Astrocyte (in vitro differentiated cells and primary cell): ENCODE measurements at regions not wholly inside any gene's neighbourhood (a gene's known extent, or its start where the extent isn't known, plus 50 kb on each side); places are given as distances from the start of the nearest gene placed in this dataset.

Experiments used
- DNase-seq: peaks from one replicate; pipeline ENCODE4 v3.0.0-alpha.2; 2010; ENCODE audit warnings: low read depth
- FAIRE-seq: peaks from 2 replicates; lab custom pipeline; 2011; peaks lifted over from hg19 to GRCh38; lab: Jason Lieb, UNC
- H2AFZ ChIP-seq: 2 replicates; pipeline ENCODE4 v1.6.0; 2012; ENCODE audit warnings: low read depth, low read length, inconsistent platforms
- H3K27ac ChIP-seq: 2 replicates; pipeline ENCODE4 v1.5.1; 2011; ENCODE audit warnings: low read depth, low read length, inconsistent platforms
- H3K27me3 ChIP-seq: 2 replicates; pipeline ENCODE4 v1.6.0; 2011; ENCODE audit warnings: low read length, inconsistent platforms; ENCODE audit not compliant: insufficient read depth
- H3K36me3 ChIP-seq: 2 replicates; pipeline ENCODE4 v1.5.1; 2011; ENCODE audit warnings: low read length, inconsistent platforms; ENCODE audit not compliant: insufficient read depth
- H3K4me1 ChIP-seq: 2 replicates; pipeline ENCODE4 v1.5.1; 2011; ENCODE audit warnings: low read length, inconsistent platforms; ENCODE audit not compliant: insufficient read depth
- H3K4me2 ChIP-seq: 2 replicates; pipeline ENCODE4 v1.6.0; 2012; ENCODE audit warnings: low read length, inconsistent platforms
- H3K4me3 ChIP-seq: 2 replicates; pipeline ENCODE4 v1.5.1; 2011; ENCODE audit warnings: low read depth, mild to moderate bottlenecking, low read length, inconsistent platforms; ENCODE audit not compliant: insufficient read depth
- H3K79me2 ChIP-seq: 2 replicates; pipeline ENCODE4 v1.6.0; 2012; ENCODE audit warnings: mild to moderate bottlenecking, low read length, inconsistent platforms; ENCODE audit not compliant: insufficient read depth
- H3K9ac ChIP-seq: 2 replicates; pipeline ENCODE4 v1.6.0; 2012; ENCODE audit warnings: mild to moderate bottlenecking, low read length, inconsistent platforms
- H3K9me3 ChIP-seq: 2 replicates; pipeline ENCODE4 v1.5.1; 2012; ENCODE audit warnings: low read depth, mild to moderate bottlenecking, low read length, inconsistent platforms; ENCODE audit not compliant: insufficient read depth
- H4K20me1 ChIP-seq: 2 replicates; pipeline ENCODE4 v1.6.0; 2012; ENCODE audit warnings: low read length, inconsistent platforms; ENCODE audit not compliant: insufficient read depth
- H3K27ac Mint-ChIP-seq: one replicate; pipeline ENCODE4 v1.8.0; 2021; ENCODE audit warnings: mild to moderate bottlenecking, mixed read lengths; ENCODE audit not compliant: unreplicated experiment
- H3K27me3 Mint-ChIP-seq: one replicate; pipeline ENCODE4 v1.8.0; 2021; ENCODE audit warnings: low read depth, mixed read lengths; ENCODE audit not compliant: unreplicated experiment
- H3K36me3 Mint-ChIP-seq: one replicate; pipeline ENCODE4 v1.8.0; 2021; ENCODE audit warnings: low read depth, mixed read lengths; ENCODE audit not compliant: unreplicated experiment
- H3K4me1 Mint-ChIP-seq: one replicate; pipeline ENCODE4 v1.8.0; 2021; ENCODE audit warnings: low read depth, mixed read lengths; ENCODE audit not compliant: unreplicated experiment
- H3K4me3 Mint-ChIP-seq: one replicate; pipeline ENCODE4 v1.8.0; 2021; ENCODE audit warnings: mild to moderate bottlenecking, moderate library complexity, mixed read lengths; ENCODE audit not compliant: unreplicated experiment
- H3K9me3 Mint-ChIP-seq: one replicate; pipeline ENCODE4 v1.8.0; 2021; ENCODE audit warnings: mild to moderate bottlenecking, mixed read lengths; ENCODE audit not compliant: unreplicated experiment
- CTCF ChIP-seq: IDR thresholded peaks from 2 replicates; pipeline ENCODE4 v1.5.1; 2011; ENCODE audit warnings: low read depth, mild to moderate bottlenecking, inconsistent platforms, low read length, moderate library complexity; ENCODE audit not compliant: insufficient read depth
- EZH2 ChIP-seq: IDR thresholded peaks from 2 replicates; pipeline ENCODE4 v1.6.1; 2012; ENCODE audit warnings: mild to moderate bottlenecking, low read length, inconsistent platforms; ENCODE audit not compliant: insufficient read depth

DNA sequence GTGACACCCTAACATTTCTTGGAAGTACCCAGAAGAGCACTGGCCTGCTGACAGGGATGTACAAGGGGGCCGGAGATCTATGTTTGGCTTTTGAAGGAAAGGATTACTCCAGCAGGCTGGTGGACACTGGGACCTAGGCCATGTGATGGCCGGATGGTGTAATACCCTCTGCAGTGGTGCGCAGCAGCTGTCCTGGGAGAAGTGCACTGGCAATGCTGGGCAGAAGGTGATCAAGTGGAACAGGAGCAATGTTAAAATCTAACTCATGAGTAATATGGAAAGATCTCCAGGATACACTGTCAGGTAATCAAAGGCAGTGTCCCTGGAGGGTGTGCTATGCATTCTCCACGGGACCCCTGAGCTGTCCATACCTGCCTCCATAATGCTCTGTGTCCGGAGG lies 71.2 kb upstream of the POMGNT2 start:
- Histone ChIP-seq H4K20me1 (no peaks in the 10 kb centered on the region), H3K79me2 (no peaks in the 10 kb centered on the region), H3K4me3 (no peak overlapping the region), H2AFZ (no peak overlapping the region), H3K9me3 (no peaks in the 10 kb centered on the region), H3K36me3 (no peaks in the 10 kb centered on the region), H3K9ac (no peak overlapping the region), H3K27ac (no peak overlapping the region), H3K4me2 (no peak overlapping the region), H3K27me3 (no peaks in the 10 kb centered on the region), H3K4me1 (peaks cover 6% of the 10 kb centered on the region)
- no peak for FAIRE-seq
- no peak for DNase-seq
- H3K9me3 Mint-ChIP-seq, result no peaks in the 10 kb centered on the region
- no peak overlapping the region for H3K27ac Mint-ChIP-seq
- H3K36me3 Mint-ChIP-seq, result no peaks in the 10 kb centered on the region
- H3K27me3 Mint-ChIP-seq, result peaks cover 2% of the 10 kb centered on the region
- H3K4me3 Mint-ChIP-seq, result no peak overlapping the region
- peaks cover 9% of the 10 kb centered on the region for H3K4me1 Mint-ChIP-seq
- TF ChIP-seq CTCF (no peak), EZH2 (no peak)

DNA sequence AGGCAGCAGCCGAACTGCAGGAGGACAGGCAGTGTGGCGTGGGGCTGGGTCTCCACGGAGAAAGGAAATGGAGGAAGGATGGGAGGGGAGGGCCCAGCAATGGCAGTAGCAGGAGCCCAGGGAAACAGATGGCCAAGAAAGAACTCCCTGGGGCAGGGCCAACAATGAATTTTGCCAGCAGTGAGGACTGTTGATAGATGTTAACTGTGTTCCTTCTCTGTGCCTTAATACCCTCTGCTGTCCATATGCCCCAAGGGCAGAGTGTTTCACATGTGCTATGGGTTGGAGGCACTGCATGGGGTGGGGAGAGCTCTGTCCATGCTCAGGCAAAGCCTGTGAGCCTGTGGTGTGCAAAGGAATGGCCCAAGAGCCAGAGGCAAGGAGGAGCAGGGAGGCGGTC lies 70.8 kb upstream of the POMGNT2 start:
- Histone ChIP-seq H4K20me1 (no peaks in the 10 kb centered on the region), H3K36me3 (no peaks in the 10 kb centered on the region), H3K4me3 (no peak overlapping the region), H3K9me3 (no peaks in the 10 kb centered on the region), H2AFZ (no peak overlapping the region), H3K27ac (no peak overlapping the region), H3K9ac (no peak overlapping the region), H3K27me3 (no peaks in the 10 kb centered on the region), H3K79me2 (no peaks in the 10 kb centered on the region), H3K4me1 (peaks cover 6% of the 10 kb centered on the region), H3K4me2 (no peak overlapping the region)
- H3K27me3 Mint-ChIP-seq, result peaks cover 2% of the 10 kb centered on the region
- TF ChIP-seq CTCF, result no peak
- TF ChIP-seq EZH2, result no peak
- H3K4me3 Mint-ChIP-seq, result no peak overlapping the region
- H3K9me3 Mint-ChIP-seq, result no peaks in the 10 kb centered on the region
- no peaks in the 10 kb centered on the region for H3K36me3 Mint-ChIP-seq
- H3K4me1 Mint-ChIP-seq, result peaks cover 9% of the 10 kb centered on the region
- DNase-seq (no peak), FAIRE-seq (no peak)
- H3K27ac Mint-ChIP-seq, result no peak overlapping the region

- Histone ChIP-seq H2AFZ (no peak overlapping the region), H3K79me2 (no peaks in the 10 kb centered on the region), H3K4me3 (no peak overlapping the region), H3K4me2 (no peak overlapping the region), H3K9me3 (no peaks in the 10 kb centered on the region), H3K36me3 (no peaks in the 10 kb centered on the region), H3K9ac (no peak overlapping the region), H3K27me3 (no peaks in the 10 kb centered on the region), H3K27ac (no peak overlapping the region), H3K4me1 (peaks cover 6% of the 10 kb centered on the region), H4K20me1 (no peaks in the 10 kb centered on the region)
- Mint-ChIP-seq H3K9me3 (no peaks in the 10 kb centered on the region), H3K4me1 (peaks cover 7% of the 10 kb centered on the region), H3K36me3 (no peaks in the 10 kb centered on the region), H3K4me3 (no peak overlapping the region), H3K27ac (no peak overlapping the region), H3K27me3 (peaks cover 2% of the 10 kb centered on the region)
- no peak for TF ChIP-seq EZH2
- TF ChIP-seq CTCF, result no peak
- DNase-seq (no peak), FAIRE-seq (no peak)
Observed at GRCh38 chr3:43175541-43175940, 69.7 kb upstream of the POMGNT2 start.
